H1 (cell line): ENCODE measurements at regions not wholly inside any gene's neighbourhood (a gene's known extent, or its start where the extent isn't known, plus 50 kb on each side); places are given as distances from the start of the nearest gene placed in this dataset.

ENCODE experiments used
- CTCF ChIA-PET: fragments of 300-600 bp; sonication (Branson Sonifier 250); formaldehyde crosslinking; loops from one replicate; lab custom pipeline; 2021; ENCODE audit not compliant: partially characterized antibody; lab: Charles Lee
- POLR2A ChIA-PET: fragments of 300-600 bp; sonication (Branson Sonifier 250); formaldehyde crosslinking; loops from one replicate; lab custom pipeline; 2021; ENCODE audit warnings: inconsistent platforms; ENCODE audit not compliant: partially characterized antibody; lab: Charles Lee
- DNase-seq, 2 experiments: peaks; one replicate each; pipeline versions ENCODE4 v3.0.0 to v3.0.0-alpha.2; 2010 to 2022; ENCODE audit warnings: low spot score in 2 of 2, low read depth in 1 of 2, mixed read lengths in 1 of 2
- FAIRE-seq: peaks from 2 replicates; lab custom pipeline; 2011; peaks lifted over from hg19 to GRCh38; lab: Jason Lieb, UNC
- H2AFZ ChIP-seq: 2 replicates; pipeline ENCODE4 v1.8.1; 2012; ENCODE audit warnings: low read length, inconsistent platforms
- H2AK5ac ChIP-seq: 2 replicates; pipeline ENCODE4 v1.6.1; 2013; ENCODE audit warnings: low read depth, low read length
- H2BK120ac ChIP-seq: replicated peaks from 2 replicates; pipeline ENCODE3; 2013; ENCODE audit warnings: low read depth, low read length, inconsistent platforms
- H2BK12ac ChIP-seq: 2 replicates; pipeline ENCODE4 v1.6.1; 2013; ENCODE audit warnings: low read depth, low read length
- H2BK15ac ChIP-seq: 2 replicates; pipeline ENCODE4 v1.6.1; 2013; ENCODE audit warnings: low read length
- H2BK20ac ChIP-seq: 2 replicates; pipeline ENCODE4 v1.6.1; 2013; ENCODE audit warnings: low read length
- H2BK5ac ChIP-seq: 2 replicates; pipeline ENCODE4 v1.6.1; 2013; ENCODE audit warnings: low read depth, low read length
- H3K14ac ChIP-seq: 2 replicates; pipeline ENCODE4 v1.6.1; 2013; ENCODE audit warnings: inconsistent platforms; ENCODE audit not compliant: insufficient read length
- H3K18ac ChIP-seq: 2 replicates; pipeline ENCODE4 v1.6.1; 2013; ENCODE audit warnings: low read length; ENCODE audit errors: extremely low read depth
- H3K23ac ChIP-seq: 2 replicates; pipeline ENCODE4 v1.6.1; 2013; ENCODE audit warnings: inconsistent platforms; ENCODE audit not compliant: insufficient read length
- H3K23me2 ChIP-seq: 2 replicates; pipeline ENCODE4 v1.6.1; 2013; ENCODE audit warnings: low read depth, low read length
- H3K27ac ChIP-seq: 2 replicates; pipeline ENCODE4 v1.6.1; 2011; ENCODE audit warnings: low read depth, low read length, inconsistent platforms
- H3K27me3 ChIP-seq, 4 experiments: replicated peaks in 1 of 4; 1 replicate in 1 of 4; 2 replicates in 3 of 4; pipeline versions ENCODE4 v1.6.1 to v1.8.1; 2011 to 2013; ENCODE audit warnings: low read length in 3 of 4, mild to moderate bottlenecking in 3 of 4, inconsistent platforms in 2 of 4, mixed read lengths in 2 of 4, moderate library complexity in 1 of 4; ENCODE audit not compliant: control insufficient read depth in 3 of 4, insufficient read depth in 3 of 4; ENCODE audit errors: extremely low read depth in 1 of 4
- H3K36me3 ChIP-seq, 4 experiments: 2 replicates each; pipeline versions ENCODE4 v1.6.1 to v1.8.1; 2011 to 2013; ENCODE audit warnings: mild to moderate bottlenecking in 4 of 4, low read length in 3 of 4, moderate library complexity in 2 of 4, control low read depth in 1 of 4, inconsistent platforms in 1 of 4; ENCODE audit not compliant: insufficient read depth in 4 of 4, control insufficient read depth in 2 of 4
- H3K4ac ChIP-seq: replicated peaks from 2 replicates; pipeline ENCODE3; 2013; ENCODE audit warnings: low read length, low read depth, mixed read lengths, inconsistent platforms; ENCODE audit not compliant: insufficient read length
- H3K4me1 ChIP-seq, 4 experiments: replicated peaks in 1 of 4; 1 replicate in 1 of 4; 2 replicates in 3 of 4; pipeline versions ENCODE4 v1.6.1 to v1.8.1; 2011 to 2013; ENCODE audit warnings: low read length in 3 of 4, inconsistent platforms in 2 of 4, mixed read lengths in 1 of 4; ENCODE audit not compliant: insufficient read depth in 4 of 4, control insufficient read depth in 3 of 4
- H3K4me2 ChIP-seq, 2 experiments: 2 replicates each; pipeline versions ENCODE4 v1.6.1 to v1.8.1; 2011 to 2013; ENCODE audit warnings: low read depth in 2 of 2, low read length in 2 of 2, control low read depth in 1 of 2, inconsistent platforms in 1 of 2, mild to moderate bottlenecking in 1 of 2; ENCODE audit not compliant: insufficient read depth in 1 of 2
- H3K4me3 ChIP-seq, 4 experiments: fragments of 200-600, 300-600 bp in 1 of 4; sonication (generic), shearing (Covaris generic), sonication (Bioruptor Twin) in 1 of 4; 2 replicates each; pipeline versions ENCODE4 v1.5.1 to v1.8.1; 2011 to 2016; ENCODE audit warnings: low read length in 4 of 4, low read depth in 3 of 4, control low read depth in 2 of 4, inconsistent platforms in 2 of 4, mild to moderate bottlenecking in 2 of 4, mixed read lengths in 1 of 4, moderate library complexity in 1 of 4; ENCODE audit not compliant: insufficient read depth in 2 of 4; ENCODE audit errors: extremely low read depth in 1 of 4
- H3K56ac ChIP-seq: replicated peaks from 2 replicates; pipeline ENCODE3; 2013; ENCODE audit warnings: low read depth, mild to moderate bottlenecking, mixed read lengths, low read length, inconsistent platforms; ENCODE audit not compliant: insufficient read length
- H3K79me1 ChIP-seq: 2 replicates; pipeline ENCODE4 v1.6.1; 2013; ENCODE audit warnings: low read depth, low read length, control low read depth
- H3K79me2 ChIP-seq, 2 experiments: 2 replicates each; pipeline versions ENCODE4 v1.6.1 to v1.8.1; 2012 to 2013; ENCODE audit warnings: low read length in 2 of 2, mild to moderate bottlenecking in 2 of 2, inconsistent platforms in 1 of 2; ENCODE audit not compliant: insufficient read depth in 2 of 2, control insufficient read depth in 1 of 2
- H3K9ac ChIP-seq, 4 experiments: replicated peaks in 1 of 4; 1 replicate in 1 of 4; 2 replicates in 3 of 4; pipeline versions ENCODE4 v1.6.1 to v1.8.1; 2011 to 2013; ENCODE audit warnings: low read depth in 3 of 4, low read length in 3 of 4, control low read depth in 2 of 4, mild to moderate bottlenecking in 2 of 4, moderate library complexity in 2 of 4, inconsistent platforms in 1 of 4; ENCODE audit errors: extremely low read depth in 1 of 4
- H3K9me3 ChIP-seq, 2 experiments: 2 replicates each; pipeline versions ENCODE4 v1.6.1 to v1.8.1; 2012 to 2013; ENCODE audit warnings: mild to moderate bottlenecking in 2 of 2, moderate library complexity in 2 of 2, control low read depth in 1 of 2, inconsistent platforms in 1 of 2, low read depth in 1 of 2, low read length in 1 of 2, mixed read lengths in 1 of 2; ENCODE audit not compliant: insufficient read depth in 2 of 2
- H4K20me1 ChIP-seq, 2 experiments: replicated peaks in 1 of 2; 2 replicates each; pipeline versions ENCODE3 to v1.8.1; 2011 to 2013; ENCODE audit warnings: inconsistent platforms in 2 of 2, low read length in 2 of 2, mild to moderate bottlenecking in 1 of 2; ENCODE audit not compliant: insufficient read depth in 2 of 2, control insufficient read depth in 1 of 2
- H4K5ac ChIP-seq: 2 replicates; pipeline ENCODE4 v1.6.1; 2013; ENCODE audit warnings: low read length, low read depth, mixed read lengths, inconsistent platforms; ENCODE audit not compliant: insufficient read length
- H4K8ac ChIP-seq: 2 replicates; pipeline ENCODE4 v1.8.0; 2013; ENCODE audit warnings: mild to moderate bottlenecking, moderate library complexity, low read length, inconsistent platforms; ENCODE audit not compliant: insufficient read depth; ENCODE audit errors: extremely low read depth
- H4K91ac ChIP-seq: replicated peaks from 2 replicates; pipeline ENCODE3; 2013; ENCODE audit warnings: low read length, mixed read lengths, inconsistent platforms; ENCODE audit not compliant: insufficient read length
- ATF2 ChIP-seq: IDR thresholded peaks from 2 replicates; pipeline ENCODE4 v1.6.1; 2012; ENCODE audit warnings: low read length, inconsistent platforms
- BCL11A ChIP-seq, 2 experiments: IDR thresholded peaks; one replicate each; pipeline ENCODE4 v1.6.1; 2011; ENCODE audit warnings: low read depth in 2 of 2, low read length in 2 of 2, mild to moderate bottlenecking in 2 of 2
- CEBPB ChIP-seq: IDR thresholded peaks from 2 replicates; pipeline ENCODE4 v1.6.1; 2012; ENCODE audit warnings: low read depth, low read length
- CHD1 ChIP-seq: IDR thresholded peaks from 2 replicates; pipeline ENCODE4 v1.6.1; 2012; ENCODE audit warnings: low read depth, low read length, improper control_type of control experiment
- HDAC6 ChIP-seq: IDR thresholded peaks from one replicate; pipeline ENCODE4 v1.7.1; 2012; ENCODE audit warnings: low read depth, mild to moderate bottlenecking, inconsistent platforms, low read length, moderate library complexity
- MAFK ChIP-seq: IDR thresholded peaks from 2 replicates; pipeline ENCODE4 v1.6.1; 2012; ENCODE audit warnings: low read depth, mild to moderate bottlenecking, improper control_type of control experiment, low read length
- NRF1 ChIP-seq: IDR thresholded peaks from 2 replicates; pipeline ENCODE4 v1.6.1; 2011; ENCODE audit warnings: mild to moderate bottlenecking, low read depth, low read length, improper control_type of control experiment
- POLR2AphosphoS5 ChIP-seq: IDR thresholded peaks from 2 replicates; pipeline ENCODE4 v1.6.1; 2011; ENCODE audit warnings: low read depth, low read length
- RXRA ChIP-seq: IDR thresholded peaks from 2 replicates; pipeline ENCODE4 v1.6.1; 2011; ENCODE audit warnings: low read depth, mild to moderate bottlenecking, low read length, moderate library complexity; ENCODE audit not compliant: insufficient read depth
- SP4 ChIP-seq: IDR thresholded peaks from 2 replicates; pipeline ENCODE4 v1.6.1; 2012; ENCODE audit warnings: low read length, inconsistent platforms
- TAF7 ChIP-seq: optimal IDR thresholded peaks from 2 replicates; pipeline ENCODE3; 2011; ENCODE audit warnings: low read depth, mild to moderate bottlenecking, inconsistent platforms, low read length, moderate library complexity, borderline replicate concordance
- TEAD4 ChIP-seq: IDR thresholded peaks from 2 replicates; pipeline ENCODE4 v1.6.1; 2012; ENCODE audit warnings: low read depth, low read length, inconsistent platforms, mixed read lengths
- ZNF274 ChIP-seq: IDR thresholded peaks from 2 replicates; pipeline ENCODE4 v1.7.0; 2012; ENCODE audit warnings: low read length, borderline replicate concordance; ENCODE audit errors: extremely low read depth
- WGBS, 2 experiments: shearing (Covaris generic) in 1 of 2; methylation state at CpG; one replicate each; pipeline versions ENCODE4 v1.1.6 to v1.1.7; 2013 to 2015; ENCODE audit warnings: low lambda C conversion rate in 2 of 2, mixed read lengths in 2 of 2, inconsistent platforms in 1 of 2, low coverage in 1 of 2, missing lambda C conversion rate in 1 of 2; ENCODE audit not compliant: insufficient replicate concordance in 2 of 2, insufficient coverage in 1 of 2, insufficient read length in 1 of 2; ENCODE audit errors: extremely low coverage in 1 of 2, missing lambda C conversion rate in 1 of 2; 5-methylcytosine and 5-hydroxymethylcytosine counted together

- no peak for TF ChIP-seq HDAC6
Observed at GRCh38 chr6:9620263-9620662, 794.6 kb downstream of the TFAP2A start (continued).

- no peak overlapping the region for H3K4me2 ChIP-seq
- no peak for FAIRE-seq
- TF ChIP-seq POLR2AphosphoS5 (no peak), NRF1 (no peak), RXRA (no peak), SP4 (no peak), CEBPB (no peak), ATF2 (no peak), MAFK (no peak), BCL11A (IDR thresholded peaks at IDR 0.05; ENCODE audit: low read depth in 2 of 2, low read length in 2 of 2) (no peak), TEAD4 (no peak), TAF7 (no peak), CHD1 (no peak), ZNF274 (no peak)
Observed at GRCh38 chr6:9614778-9615177, 800.1 kb downstream of the TFAP2A start.

More at GRCh38 chr6:9614778-9615177, 800.1 kb downstream of the TFAP2A start:
- Histone ChIP-seq H3K9me3 (no peaks in the 10 kb centered on the region), H3K23ac (no peak overlapping the region), H3K9ac (no peak overlapping the region), H2BK5ac (no peak overlapping the region), H4K91ac (no peak overlapping the region), H4K8ac (no peak overlapping the region), H2AFZ (no peak overlapping the region), H2BK15ac (no peak overlapping the region), H3K79me1 (no peaks in the 10 kb centered on the region), H3K56ac (no peak overlapping the region), H2AK5ac (no peak overlapping the region), H4K20me1 (no peaks in the 10 kb centered on the region), H3K4ac (no peak overlapping the region), H3K27ac (no peak overlapping the region), H2BK120ac (no peak overlapping the region), H3K79me2 (no peaks in the 10 kb centered on the region), H2BK20ac (no peak overlapping the region), H3K4me3 (no peak overlapping the region), H3K27me3 (no peaks in the 10 kb centered on the region), H3K36me3 (no peaks in the 10 kb centered on the region), H3K18ac (no peak overlapping the region), H3K23me2 (no peaks in the 10 kb centered on the region), H4K5ac (no peak overlapping the region), H2BK12ac (no peak overlapping the region), H3K4me1 (no peaks in the 10 kb centered on the region), H3K14ac (no peak overlapping the region)
- no peak for DNase-seq
- 91% methylated on average over 6 of the region's 6 CpGs; no CpG with 5 or more reads in 1 of the 2 experiments for WGBS, 2 experiments
- POLR2A ChIA-PET: no interaction called here
- CTCF ChIA-PET: interaction anchor here (0.6 kb wide), 1 partner anchor 23 kb away, joined by 3 read pairs; no protein-coding TSS in a partner anchor
